ENCODE measurements at regions not wholly inside any gene's neighbourhood (a gene's known extent, or its start where the extent isn't known, plus 50 kb on each side); places are given as distances from the start of the nearest gene placed in this dataset.
"Not testable (repeated sequence)": the region's sequence is repeated elsewhere in the genome, so short reads cannot be mapped to it uniquely, and the experiment has no call there.

GRCh38 chr9:31908158-31908890 is 476.1 kb upstream of the ACO1 start:
- intact Hi-C loops (cut with DNase I), result no loop called here
- DNase-seq (no peak), ATAC-seq (no peak)
- no peaks in the 10 kb centered on the region for H3K27me3 ChIP-seq
- WGBS (ENCODE audit: insufficient coverage, low coverage, low lambda C conversion rate, missing lambda C conversion rate), result 65% methylated on average over 6 of the region's 6 CpGs
- H3K27ac ChIP-seq, result no peak overlapping the region
- H3K4me3 ChIP-seq, result no peak overlapping the region
- H3K9me3 ChIP-seq, result no peaks in the 10 kb centered on the region
- TF ChIP-seq, protein P1, sequence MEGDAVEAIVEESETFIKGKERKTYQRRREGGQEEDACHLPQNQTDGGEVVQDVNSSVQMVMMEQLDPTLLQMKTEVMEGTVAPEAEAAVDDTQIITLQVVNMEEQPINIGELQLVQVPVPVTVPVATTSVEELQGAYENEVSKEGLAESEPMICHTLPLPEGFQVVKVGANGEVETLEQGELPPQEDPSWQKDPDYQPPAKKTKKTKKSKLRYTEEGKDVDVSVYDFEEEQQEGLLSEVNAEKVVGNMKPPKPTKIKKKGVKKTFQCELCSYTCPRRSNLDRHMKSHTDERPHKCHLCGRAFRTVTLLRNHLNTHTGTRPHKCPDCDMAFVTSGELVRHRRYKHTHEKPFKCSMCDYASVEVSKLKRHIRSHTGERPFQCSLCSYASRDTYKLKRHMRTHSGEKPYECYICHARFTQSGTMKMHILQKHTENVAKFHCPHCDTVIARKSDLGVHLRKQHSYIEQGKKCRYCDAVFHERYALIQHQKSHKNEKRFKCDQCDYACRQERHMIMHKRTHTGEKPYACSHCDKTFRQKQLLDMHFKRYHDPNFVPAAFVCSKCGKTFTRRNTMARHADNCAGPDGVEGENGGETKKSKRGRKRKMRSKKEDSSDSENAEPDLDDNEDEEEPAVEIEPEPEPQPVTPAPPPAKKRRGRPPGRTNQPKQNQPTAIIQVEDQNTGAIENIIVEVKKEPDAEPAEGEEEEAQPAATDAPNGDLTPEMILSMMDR (IDR thresholded peaks at IDR 0.05), result no peak
- no peak for TF ChIP-seq POLR2A (IDR thresholded peaks at IDR 0.05)
- no peaks in the 10 kb centered on the region for H3K4me1 ChIP-seq
- no peaks in the 10 kb centered on the region for H3K36me3 ChIP-seq

DNA sequence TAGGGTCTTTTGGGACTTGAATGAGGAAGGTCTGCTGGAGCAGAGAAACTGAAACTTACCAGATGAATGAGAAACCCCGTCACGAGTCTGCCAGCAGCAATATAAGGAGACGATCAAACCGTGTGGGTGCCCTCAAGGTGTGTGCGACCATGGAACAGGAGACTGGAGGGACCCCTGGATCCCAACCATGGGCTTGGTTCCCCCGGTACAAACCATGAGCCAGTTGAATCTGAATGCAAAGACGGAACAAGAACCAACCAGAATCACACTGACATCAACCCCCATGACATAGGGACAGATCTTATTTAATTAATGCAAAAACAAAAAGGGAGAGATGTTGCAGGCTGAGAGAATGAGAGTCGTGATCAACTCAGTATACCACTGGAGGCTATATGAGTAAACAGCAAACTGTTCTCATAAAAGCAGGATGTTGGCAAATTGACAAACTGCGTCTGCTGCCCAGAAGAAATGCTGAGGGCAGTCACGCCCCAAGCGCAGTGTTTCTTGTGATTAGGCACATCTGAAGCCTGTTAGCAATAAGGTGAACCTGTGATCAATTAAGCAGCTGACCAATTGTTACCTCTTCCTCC is 475.5 kb upstream of the ACO1 start:
- no peak for ATAC-seq
- TF ChIP-seq, protein P1 (IDR thresholded peaks at IDR 0.05), result no peak
- TF ChIP-seq POLR2A (IDR thresholded peaks at IDR 0.05), result no peak
- H3K4me1 ChIP-seq, result no peaks in the 10 kb centered on the region
- no peaks in the 10 kb centered on the region for H3K9me3 ChIP-seq
- 45% methylated on average over 10 of the region's 11 CpGs for WGBS (ENCODE audit: insufficient coverage, low coverage, low lambda C conversion rate, missing lambda C conversion rate)
- no peaks in the 10 kb centered on the region for H3K27me3 ChIP-seq
- DNase-seq, result no peak
- H3K27ac ChIP-seq, result no peak overlapping the region
- H3K36me3 ChIP-seq, result no peaks in the 10 kb centered on the region
- intact Hi-C loops (cut with DNase I), result no loop called here
- no peak overlapping the region for H3K4me3 ChIP-seq

DNA sequence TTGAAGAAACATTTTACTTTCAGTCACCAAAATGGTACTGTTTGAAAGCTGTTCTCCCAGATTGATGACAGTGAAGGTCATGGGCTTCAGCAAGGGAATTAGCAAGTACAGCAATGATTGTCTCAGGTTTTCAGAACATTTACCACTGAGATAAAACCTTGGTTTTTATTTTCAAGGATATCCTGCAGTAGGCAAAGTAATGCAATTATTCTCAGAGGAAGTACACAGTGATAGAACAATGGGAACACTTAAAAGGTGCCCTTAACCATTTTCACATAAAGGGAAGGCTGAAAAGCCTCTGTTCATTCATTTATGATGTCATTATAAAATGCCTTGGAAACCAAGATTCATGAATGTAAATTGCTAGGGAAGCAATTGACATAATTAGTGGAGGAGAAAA is 471.8 kb upstream of the ACO1 start:
- DNase-seq (no peak), ATAC-seq (no peak)
- Histone ChIP-seq H3K36me3 (no peaks in the 10 kb centered on the region), H3K27me3 (no peaks in the 10 kb centered on the region), H3K9me3 (no peaks in the 10 kb centered on the region), H3K27ac (no peak overlapping the region), H3K4me1 (no peaks in the 10 kb centered on the region), H3K4me3 (no peak overlapping the region)
- intact Hi-C loops (cut with DNase I), result no loop called here
- no peak for TF ChIP-seq POLR2A (IDR thresholded peaks at IDR 0.05)
- TF ChIP-seq, protein P1 (IDR thresholded peaks at IDR 0.05), result no peak

- no peaks in the 10 kb centered on the region for H3K4me1 ChIP-seq
- intact Hi-C loops (cut with DNase I), result no loop called here
- TF ChIP-seq, protein P1 (IDR thresholded peaks at IDR 0.05), result peak in 3 of 4 donors; percentile 19 to 31 (median 21)
- TF ChIP-seq POLR2A (IDR thresholded peaks at IDR 0.05), result no peak
- DNase-seq, result no peak
- no peaks in the 10 kb centered on the region for H3K27me3 ChIP-seq
- H3K36me3 ChIP-seq, result no peaks in the 10 kb centered on the region
- ATAC-seq, result peak in 2 of 4 donors; percentile 51 to 57
- H3K27ac ChIP-seq, result no peak overlapping the region
- no peaks in the 10 kb centered on the region for H3K9me3 ChIP-seq
- H3K4me3 ChIP-seq, result no peak overlapping the region
- WGBS (ENCODE audit: insufficient coverage, low coverage, low lambda C conversion rate, missing lambda C conversion rate), result 30% methylated on average over 2 of the region's 2 CpGs
Measured at GRCh38 chr9:31916591-31917241, 467.7 kb upstream of the ACO1 start.

DNA sequence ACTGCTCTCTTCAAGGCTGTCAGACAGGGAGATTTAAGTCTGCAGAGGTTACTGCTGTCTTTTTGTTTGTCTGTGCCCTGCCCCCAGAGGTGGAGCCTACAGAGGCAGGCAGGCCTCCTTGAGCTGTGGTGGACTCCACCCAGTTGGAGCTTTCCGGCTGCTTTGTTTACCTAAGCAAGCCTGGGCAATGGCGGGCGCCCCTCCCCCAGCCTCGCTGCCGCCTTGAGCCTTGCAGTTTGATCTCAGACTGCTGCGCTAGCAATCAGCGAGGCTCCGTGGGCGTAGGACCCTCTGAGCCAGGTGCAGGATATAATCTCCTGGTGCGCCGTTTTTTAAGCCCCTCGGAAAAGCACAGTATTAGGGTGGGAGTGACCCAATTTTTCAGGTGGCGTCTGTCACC is 446.7 kb upstream of the ACO1 start:
- H3K27me3 ChIP-seq; H3K36me3 ChIP-seq; H3K9me3 ChIP-seq; ATAC-seq; H3K4me1 ChIP-seq; H3K27ac ChIP-seq; intact Hi-C loops (cut with DNase I); H3K4me3 ChIP-seq; DNase-seq: not testable (repeated sequence)
- WGBS (ENCODE audit: insufficient coverage, low coverage, low lambda C conversion rate, missing lambda C conversion rate), result 93% methylated on average over 12 of the region's 13 CpGs

All from right lobe of liver (tissue), 6 donors.